Astrocyte of the cerebellum (primary cell): ENCODE measurements at regions not wholly inside any gene's neighbourhood (a gene's known extent, or its start where the extent isn't known, plus 50 kb on each side); places are given as distances from the start of the nearest gene placed in this dataset.
"Not testable (repeated sequence)": the region's sequence is repeated elsewhere in the genome, so short reads cannot be mapped to it uniquely, and the experiment has no call there.

Experiments
- DNase-seq: peaks from one replicate; pipeline ENCODE4 v3.0.0-alpha.2; 2011; ENCODE audit warnings: low read depth
- H3K4me3 ChIP-seq: 2 replicates; pipeline ENCODE4 v1.5.1; 2011; ENCODE audit warnings: mild to moderate bottlenecking, low read depth, low read length, moderate library complexity
- in situ Hi-C: cut with HindIII; loops from 2 replicates; pipeline ENCODE4 v1.10.0; 2017; ENCODE audit warnings: low sequenced_read_pairs
- TF ChIP-seq, protein P1 (sequence below): IDR thresholded peaks from 2 replicates; pipeline ENCODE4 v1.5.1; 2012; ENCODE audit warnings: low read length, low read depth, moderate library complexity, mild to moderate bottlenecking; ENCODE audit errors: missing control alignments

DNA sequence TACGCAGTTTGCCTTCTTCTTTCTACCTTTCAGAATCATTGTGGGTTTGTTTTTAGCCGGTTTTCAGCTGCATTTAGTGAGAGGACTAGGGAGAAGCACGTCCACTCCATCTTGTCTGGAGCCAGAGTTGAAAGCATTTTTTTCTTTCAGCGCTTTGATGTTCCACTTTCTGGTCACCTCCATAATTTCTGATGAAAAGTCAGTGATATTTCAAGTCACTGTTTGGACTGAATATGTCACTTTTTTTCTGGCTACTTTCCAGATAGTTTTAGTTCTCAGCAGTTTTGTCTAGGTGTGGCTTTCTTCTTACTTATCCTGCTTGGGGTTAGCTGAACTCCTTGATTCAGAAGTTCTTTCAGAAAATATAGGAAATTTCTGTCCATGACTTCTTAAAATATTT lies 123.9 kb upstream of the IER5L start:
- TF ChIP-seq, protein P1, sequence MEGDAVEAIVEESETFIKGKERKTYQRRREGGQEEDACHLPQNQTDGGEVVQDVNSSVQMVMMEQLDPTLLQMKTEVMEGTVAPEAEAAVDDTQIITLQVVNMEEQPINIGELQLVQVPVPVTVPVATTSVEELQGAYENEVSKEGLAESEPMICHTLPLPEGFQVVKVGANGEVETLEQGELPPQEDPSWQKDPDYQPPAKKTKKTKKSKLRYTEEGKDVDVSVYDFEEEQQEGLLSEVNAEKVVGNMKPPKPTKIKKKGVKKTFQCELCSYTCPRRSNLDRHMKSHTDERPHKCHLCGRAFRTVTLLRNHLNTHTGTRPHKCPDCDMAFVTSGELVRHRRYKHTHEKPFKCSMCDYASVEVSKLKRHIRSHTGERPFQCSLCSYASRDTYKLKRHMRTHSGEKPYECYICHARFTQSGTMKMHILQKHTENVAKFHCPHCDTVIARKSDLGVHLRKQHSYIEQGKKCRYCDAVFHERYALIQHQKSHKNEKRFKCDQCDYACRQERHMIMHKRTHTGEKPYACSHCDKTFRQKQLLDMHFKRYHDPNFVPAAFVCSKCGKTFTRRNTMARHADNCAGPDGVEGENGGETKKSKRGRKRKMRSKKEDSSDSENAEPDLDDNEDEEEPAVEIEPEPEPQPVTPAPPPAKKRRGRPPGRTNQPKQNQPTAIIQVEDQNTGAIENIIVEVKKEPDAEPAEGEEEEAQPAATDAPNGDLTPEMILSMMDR, result no peak
- in situ Hi-C loops, result no loop called here
- no peak for DNase-seq
- H3K4me3 ChIP-seq, result no peak overlapping the region

GRCh38 chr9:129296195-129296594 lies 118.1 kb upstream of the IER5L start:
- DNase-seq, H3K4me3 ChIP-seq, in situ Hi-C loops: not testable (repeated sequence)

- in situ Hi-C loops, result no loop called here
- TF ChIP-seq, protein P1, result no peak
- no peak overlapping the region for H3K4me3 ChIP-seq
- no peak for DNase-seq
Observed at GRCh38 chr9:129291041-129291501, 113.0 kb upstream of the IER5L start.

GRCh38 chr9:129290606-129291005 lies 112.5 kb upstream of the IER5L start:
- H3K4me3 ChIP-seq, result no peak overlapping the region
- in situ Hi-C loops, result no loop called here
- DNase-seq, result no peak
- TF ChIP-seq, protein P1, result no peak

GRCh38 chr9:129289883-129290282 lies 111.8 kb upstream of the IER5L start:
- TF ChIP-seq, protein P1, result no peak
- no peak overlapping the region for H3K4me3 ChIP-seq
- in situ Hi-C loops, result no loop called here
- DNase-seq, result no peak

DNA sequence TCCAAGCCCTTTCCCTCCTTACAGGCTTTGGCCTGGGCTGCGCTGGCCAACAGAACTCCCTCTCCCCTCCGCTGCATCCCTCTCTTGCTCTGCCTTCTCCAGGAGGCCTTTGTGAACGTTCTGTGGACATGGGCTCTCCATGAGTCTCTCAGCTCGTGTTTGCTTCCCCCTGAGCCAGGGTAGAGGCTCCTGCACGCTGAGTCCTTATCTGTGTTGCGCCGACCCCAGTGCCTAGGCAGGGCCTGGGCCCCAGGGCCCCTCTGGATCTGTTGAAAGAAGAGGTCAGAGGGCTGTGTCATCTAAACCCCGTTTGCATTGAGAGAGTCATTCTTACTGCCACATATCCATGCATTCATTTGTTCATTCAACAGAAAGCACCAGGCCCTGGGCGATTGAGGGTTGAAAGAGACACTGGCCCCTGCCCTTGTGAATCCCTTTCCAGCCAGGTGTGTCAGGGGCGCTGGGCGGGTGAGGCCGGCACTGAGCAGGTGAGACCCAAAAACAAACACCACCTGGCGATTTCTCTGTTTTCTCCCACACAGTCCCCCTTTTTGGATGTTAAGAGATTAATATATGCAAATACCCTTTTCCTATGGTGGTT lies 111.2 kb upstream of the IER5L start:
- in situ Hi-C loops, result no loop called here
- H3K4me3 ChIP-seq, result no peak overlapping the region
- TF ChIP-seq, protein P1, result no peak
- no peak for DNase-seq

DNA sequence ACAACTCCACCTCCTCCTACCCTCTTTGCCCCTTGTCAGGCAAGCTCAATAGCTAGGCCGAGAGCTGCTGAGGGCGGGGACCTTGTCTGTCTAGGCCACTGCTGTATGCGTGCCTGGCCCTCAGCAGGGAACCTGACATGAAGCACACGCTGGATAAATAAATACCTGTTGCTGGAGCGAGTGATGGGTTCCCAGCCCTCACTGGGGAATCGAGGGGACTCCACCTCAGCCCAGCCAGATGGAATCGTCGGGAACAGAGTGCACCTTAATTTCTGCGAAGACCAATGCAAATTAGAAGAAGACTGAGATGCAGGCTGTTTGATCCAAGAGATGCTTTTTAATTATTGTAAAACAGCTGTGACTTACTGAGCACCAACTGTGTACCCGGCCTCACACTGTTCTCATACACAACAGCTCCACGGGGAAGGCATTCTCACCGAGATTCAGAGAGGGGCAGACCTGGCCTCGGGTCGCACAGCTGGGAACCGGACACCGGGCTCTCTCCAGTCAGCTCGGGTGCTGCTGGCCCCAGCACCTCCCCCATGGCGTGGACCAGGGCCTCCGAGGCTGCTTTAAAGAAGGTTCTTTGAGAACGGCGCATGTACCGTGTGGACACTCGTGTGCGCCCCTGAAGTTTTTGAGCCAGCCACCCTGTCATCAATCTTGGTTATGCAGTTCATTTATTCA lies 109.7 kb upstream of the IER5L start:
- TF ChIP-seq, protein P1, result no peak
- in situ Hi-C loops, result no loop called here

More for the DNA sequence above, 109.7 kb upstream of the IER5L start:
- no peak overlapping the region for H3K4me3 ChIP-seq
- DNase-seq, result no peak
